ENCODE measurements at regions not wholly inside any gene's neighbourhood (a gene's known extent, or its start where the extent isn't known, plus 50 kb on each side); places are given as distances from the start of the nearest gene placed in this dataset.

DNA sequence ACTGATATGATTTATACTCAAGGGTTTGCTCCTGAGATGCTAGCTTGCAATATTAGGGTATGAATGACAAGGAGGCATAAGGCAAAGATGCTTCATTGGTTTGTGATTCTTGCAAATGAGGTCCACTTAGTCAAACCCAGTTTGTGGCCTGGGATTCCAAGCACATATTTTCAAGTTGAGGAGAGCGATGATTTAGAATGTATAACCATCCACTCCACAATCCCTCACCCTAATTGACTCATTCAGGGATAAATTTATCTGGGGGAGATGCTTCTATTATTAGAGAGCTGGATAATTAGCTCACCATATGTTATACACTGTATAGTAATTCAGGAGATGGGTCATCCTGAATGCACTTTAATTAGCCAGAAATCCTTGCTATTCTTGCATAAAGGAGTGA lies 118.3 kb upstream of the PUDP start:
- no peak for DNase-seq

DNA sequence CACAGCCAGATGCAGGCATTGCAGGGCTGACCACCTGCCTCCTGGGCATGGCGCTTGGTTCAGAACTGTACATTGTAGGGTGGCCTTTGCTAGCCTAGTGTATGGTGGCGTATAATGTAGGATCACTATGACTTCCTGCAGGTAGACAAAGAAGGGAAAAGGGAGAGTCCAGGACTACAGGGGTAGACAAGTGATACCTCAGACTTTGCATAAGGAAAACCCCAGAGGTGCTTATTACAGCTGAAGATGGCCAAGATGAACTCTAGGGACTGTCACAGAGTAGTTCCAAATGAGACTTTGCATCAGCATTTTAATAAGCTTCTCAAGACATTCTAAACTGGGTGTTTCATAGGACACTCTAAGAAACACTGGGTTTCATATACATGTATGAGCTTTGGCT lies 116.4 kb upstream of the PUDP start:
- DNase-seq: no peak

DNA sequence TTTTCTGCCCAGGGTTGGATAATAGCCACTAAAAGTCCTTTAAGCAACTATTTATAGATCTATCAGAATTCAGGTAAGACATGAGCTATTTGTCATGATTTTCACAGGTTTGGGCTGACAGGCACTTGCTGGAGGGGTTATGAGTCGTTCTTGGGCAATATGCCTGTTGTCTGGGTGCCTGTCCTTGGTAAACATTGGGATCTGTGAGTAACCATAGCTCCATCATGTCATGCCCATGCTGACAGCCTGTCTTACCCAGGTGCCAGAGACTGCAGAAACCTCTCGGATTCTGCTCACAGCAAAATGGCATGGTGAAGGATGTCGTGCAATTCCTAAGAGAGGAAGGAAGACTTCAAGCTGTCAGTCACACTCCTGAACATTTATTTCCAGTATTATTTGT lies 116.0 kb upstream of the PUDP start:
- DNase-seq: no peak

- no peak for DNase-seq
These were observed 115.4 kb upstream of the PUDP start for GRCh38 chrX:7263330-7263729.

- DNase-seq: no peak
These were observed 114.6 kb upstream of the PUDP start for GRCh38 chrX:7262551-7262950.

DNA sequence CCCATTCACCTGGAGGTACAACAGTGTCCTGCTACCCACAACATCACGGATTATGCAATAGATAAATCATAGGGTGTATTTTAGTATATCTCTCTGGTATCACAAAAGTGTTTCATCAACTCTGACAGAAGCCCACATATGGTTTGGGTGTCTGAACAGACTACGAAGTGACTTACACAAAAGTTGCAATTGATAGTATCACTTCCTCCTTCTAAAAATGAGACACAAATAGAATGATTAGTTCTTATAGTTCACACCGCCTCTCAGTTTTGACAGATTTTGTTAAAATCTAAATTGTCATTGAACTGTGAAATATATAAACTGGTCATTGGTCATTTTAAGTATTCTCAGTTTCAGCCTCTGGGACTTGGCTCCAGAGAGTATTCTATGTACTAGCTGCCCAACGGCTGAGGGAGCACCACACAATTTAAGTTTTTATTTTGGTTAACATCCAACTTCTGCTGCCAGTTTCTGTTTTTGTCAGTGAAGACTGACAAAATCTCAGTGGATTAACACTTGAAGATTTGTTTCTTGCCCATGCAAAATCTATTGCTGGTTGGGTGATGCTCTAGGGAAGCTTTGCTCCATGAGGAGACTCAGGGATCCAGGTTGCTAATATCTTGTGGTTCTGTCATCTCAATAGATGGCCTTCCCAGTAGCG lies 113.8 kb upstream of the PUDP start:
- no peak for DNase-seq

- DNase-seq: no peak
These were observed 106.2 kb upstream of the PUDP start for GRCh38 chrX:7254144-7254543.

GRCh38 chrX:7253565-7253964 lies 105.6 kb upstream of the PUDP start:
- no peak for DNase-seq

DNA sequence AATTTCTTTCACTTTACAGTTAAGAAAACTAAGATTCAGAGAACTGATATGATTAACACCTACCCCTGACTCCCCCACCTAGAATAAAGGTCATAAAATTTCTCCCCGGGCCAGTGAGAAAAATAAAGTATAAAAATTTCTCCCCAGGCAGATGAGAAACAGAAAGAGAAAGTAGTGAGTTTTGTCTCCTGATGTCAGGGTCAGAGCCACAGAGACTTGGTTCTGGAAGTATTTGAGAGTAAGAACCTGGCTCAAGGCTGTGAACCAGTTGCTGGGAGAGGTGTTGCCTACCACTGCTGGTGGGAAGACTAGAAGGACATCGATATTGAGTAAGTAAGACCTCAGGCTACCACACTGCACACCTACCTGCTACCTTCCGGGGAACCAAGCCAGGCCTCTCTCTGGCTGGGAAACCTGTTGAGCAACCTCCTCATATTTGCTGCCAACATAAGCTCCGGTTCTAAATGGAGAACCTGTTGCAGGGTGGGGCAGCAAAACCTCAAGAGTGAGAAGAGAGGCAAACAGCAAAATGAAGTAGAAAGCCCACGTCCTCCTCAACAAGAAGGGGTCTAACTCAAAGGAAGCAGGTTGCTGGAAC lies 104.2 kb upstream of the PUDP start:
- peak; percentile 31 for DNase-seq

DNA sequence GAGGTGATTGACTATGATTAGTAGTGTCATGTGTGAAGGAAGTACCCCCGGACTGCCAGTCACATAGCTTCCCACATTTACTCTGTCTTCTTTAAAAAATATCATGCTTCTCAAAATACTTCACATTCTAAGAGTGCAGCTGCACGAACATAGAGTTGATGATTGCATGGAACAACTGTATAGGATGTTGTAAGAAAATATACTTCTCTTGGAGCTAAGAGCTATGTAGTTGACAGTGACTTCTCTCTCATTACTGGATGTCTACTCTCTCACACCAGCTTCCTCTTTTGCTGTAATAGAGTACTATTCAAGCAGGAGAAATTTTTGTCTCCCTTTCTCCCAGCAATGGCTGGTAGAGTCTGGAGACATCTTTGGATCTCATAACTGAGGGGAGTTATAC lies 99.4 kb upstream of the PUDP start:
- DNase-seq: no peak

GRCh38 chrX:7244405-7244804 lies 96.5 kb upstream of the PUDP start:
- DNase-seq: no peak

GRCh38 chrX:7242613-7243012 lies 94.7 kb upstream of the PUDP start:
- no peak for DNase-seq

DNA sequence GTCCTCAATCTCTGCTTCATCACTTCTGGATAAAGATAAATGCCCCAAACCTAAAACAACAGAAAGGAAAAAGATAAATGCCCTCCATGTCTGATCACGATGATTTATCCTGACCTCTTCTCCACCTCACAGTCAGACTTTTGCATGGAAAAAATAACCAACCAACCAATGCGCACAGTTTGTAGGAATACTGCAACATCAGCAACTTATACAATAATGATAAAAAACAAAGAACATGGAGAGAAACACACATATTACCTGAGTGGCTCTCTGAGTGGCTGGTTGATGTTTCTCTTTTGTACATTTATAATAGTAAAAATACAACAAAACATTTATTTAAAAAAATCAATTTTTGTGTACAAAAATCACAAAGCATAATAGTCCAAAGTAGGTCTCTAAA lies 93.0 kb upstream of the PUDP start:
- no peak for DNase-seq

- no peak for DNase-seq
These were observed 87.1 kb upstream of the PUDP start for GRCh38 chrX:7235071-7235470.

DNA sequence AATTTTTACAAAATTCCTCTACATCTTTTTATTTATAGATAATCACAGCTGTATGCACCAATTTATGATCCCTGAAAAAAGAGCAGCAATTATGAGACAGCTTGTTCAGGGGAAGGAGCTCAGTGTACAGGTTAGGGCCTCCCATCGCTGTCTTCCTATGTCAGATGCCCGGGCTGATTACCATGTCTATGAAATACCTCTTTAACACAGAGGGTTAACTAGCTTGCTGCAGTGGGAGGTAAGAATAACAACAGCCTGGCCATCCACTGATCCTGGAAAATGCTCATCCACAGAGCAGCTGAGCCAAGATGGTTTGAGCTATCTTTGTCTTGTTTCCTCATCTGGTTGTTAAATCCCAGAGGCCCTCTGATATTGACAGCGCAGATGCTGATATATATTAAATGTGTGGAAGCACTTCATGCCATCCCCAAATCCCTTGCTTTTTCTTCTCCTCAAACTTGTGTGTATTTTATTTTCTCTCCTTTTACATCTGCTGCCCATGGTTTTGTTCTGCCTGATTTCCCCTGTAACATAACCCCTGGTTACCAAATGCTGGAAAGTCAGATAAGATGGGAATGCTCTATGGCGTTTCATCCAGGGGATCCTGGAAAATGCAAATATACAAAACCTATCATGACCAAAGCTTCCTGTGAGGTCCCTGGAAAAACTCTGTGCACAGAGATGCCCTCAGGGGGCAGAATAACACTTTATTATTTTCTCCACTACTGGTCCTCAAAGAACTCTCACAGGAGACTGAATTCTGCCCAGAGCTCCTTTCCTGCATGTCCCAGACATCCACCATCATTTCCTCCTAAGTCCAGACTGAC lies 85.8 kb upstream of the PUDP start:
- no peak for DNase-seq

DNA sequence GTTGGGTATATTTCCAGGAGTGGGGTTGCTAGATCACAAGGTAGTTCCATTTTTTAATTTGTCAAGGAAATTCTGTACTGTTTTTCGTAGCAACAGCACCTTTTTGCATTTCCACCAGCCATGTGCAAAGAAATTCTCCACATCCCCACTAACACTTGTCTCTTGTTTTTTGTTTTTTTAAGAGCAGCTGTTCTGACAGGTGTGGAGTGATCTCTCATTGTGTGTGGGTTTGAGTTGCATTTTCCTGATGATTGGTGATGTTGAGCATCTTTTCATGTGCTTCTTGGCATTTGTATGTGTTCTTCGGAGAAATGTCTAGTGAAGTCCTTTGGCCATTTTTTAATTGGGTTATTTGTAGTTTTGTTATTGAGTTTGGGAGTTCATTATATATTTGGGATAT lies 80.3 kb upstream of the PUDP start:
- DNase-seq: no peak

DNA sequence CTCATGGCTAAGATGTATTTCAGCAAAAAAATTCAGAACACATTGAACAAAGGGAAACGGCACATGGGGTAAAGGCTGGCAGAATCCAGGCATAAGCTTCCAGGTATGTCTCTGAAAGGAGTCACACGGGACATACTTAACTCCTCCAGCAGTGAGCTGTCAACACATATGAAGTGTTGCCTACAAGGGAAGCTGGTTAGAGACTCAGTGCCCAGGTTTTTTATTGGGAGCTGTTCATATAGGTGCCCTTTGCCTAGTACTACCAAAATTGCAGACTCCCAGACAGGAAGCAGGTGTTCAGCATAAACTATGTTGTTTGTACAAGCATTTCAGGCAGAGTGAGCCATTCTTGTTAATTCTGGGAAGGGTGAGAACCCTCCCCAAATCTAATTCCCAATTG lies 77.4 kb upstream of the PUDP start:
- DNase-seq: peak; percentile 51

GRCh38 chrX:7223271-7223670 lies 75.3 kb upstream of the PUDP start:
- DNase-seq: no peak

GRCh38 chrX:7220121-7220520 lies 72.2 kb upstream of the PUDP start:
- no peak for DNase-seq

- no peak for DNase-seq
These were observed 71.3 kb upstream of the PUDP start for GRCh38 chrX:7219153-7219705.

DNA sequence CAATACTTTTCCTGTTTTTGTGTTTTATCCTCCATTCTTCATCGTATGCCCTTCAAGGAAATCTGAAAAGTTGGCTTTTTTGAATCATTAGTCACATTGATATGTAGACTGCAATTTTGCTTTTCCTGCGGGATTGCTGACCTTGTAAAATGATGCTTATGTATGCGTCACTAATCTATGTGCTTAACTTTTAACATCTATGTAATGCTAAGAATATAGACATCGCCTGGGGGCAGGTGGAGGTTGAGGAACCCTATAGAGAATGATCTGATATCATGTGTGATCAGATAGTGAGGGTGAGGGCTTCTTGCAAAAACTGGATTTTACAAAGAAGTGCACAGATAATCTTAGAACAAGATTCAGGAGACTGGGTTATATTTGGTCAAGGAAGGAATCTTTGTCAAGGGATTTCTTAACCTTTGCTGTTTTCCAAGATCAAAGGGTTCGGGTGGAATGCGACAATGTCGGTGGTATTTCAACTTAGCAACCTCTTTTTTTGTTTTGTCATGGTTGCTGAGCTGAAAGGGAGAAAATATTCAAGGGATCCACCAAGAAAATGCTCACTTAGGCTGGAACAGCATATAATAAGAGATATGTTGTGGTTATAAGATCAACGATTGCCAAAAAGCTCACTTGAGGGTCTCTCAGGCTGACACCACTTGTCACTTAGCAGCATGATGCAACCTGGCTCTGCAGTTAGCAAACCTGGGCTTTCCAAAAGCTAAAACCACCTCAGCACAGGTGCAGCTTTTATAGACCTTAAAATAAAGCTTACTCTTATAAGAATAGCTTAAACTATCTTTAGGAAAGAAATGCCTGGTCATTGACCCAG lies 70.6 kb upstream of the PUDP start:
- DNase-seq: no peak

GRCh38 chrX:7216981-7217587 lies 69.1 kb upstream of the PUDP start:
- no peak for DNase-seq

- DNase-seq: no peak
These were observed 67.9 kb upstream of the PUDP start for GRCh38 chrX:7215842-7216241.
